ENCODE measurements at regions not wholly inside any gene's neighbourhood (a gene's known extent, or its start where the extent isn't known, plus 50 kb on each side); places are given as distances from the start of the nearest gene placed in this dataset.

- Histone ChIP-seq H3K9me3 (ENCODE audit: insufficient read depth in 2 of 2, low read depth in 1 of 2, low read length in 1 of 2) (no peaks in the 10 kb centered on the region), H3K4me3 (ENCODE audit: extremely low read depth in 1 of 4, insufficient read depth in 2 of 4, low read depth in 3 of 4, low read length in 4 of 4) (no peak overlapping the region), H3K27me3 (replicated peaks in 1 of 4; ENCODE audit: control insufficient read depth in 3 of 4, extremely low read depth in 1 of 4, insufficient read depth in 3 of 4, low read length in 3 of 4) (no peaks in the 10 kb centered on the region), H3K14ac (ENCODE audit: insufficient read length) (no peak overlapping the region), H3K4me2 (ENCODE audit: insufficient read depth in 1 of 2, low read depth in 2 of 2, low read length in 2 of 2) (no peak overlapping the region), H4K8ac (ENCODE audit: extremely low read depth, insufficient read depth, low read length) (no peak overlapping the region), H2BK20ac (ENCODE audit: low read length) (no peak overlapping the region), H3K27ac (ENCODE audit: low read depth, low read length) (no peak overlapping the region), H3K79me1 (ENCODE audit: low read depth, low read length) (no peaks in the 10 kb centered on the region; the same call in 1 of the 2 replicates), H3K4ac (replicated peaks; ENCODE audit: insufficient read length, low read depth, low read length) (no peak overlapping the region), H3K23me2 (ENCODE audit: low read depth, low read length) (no peaks in the 10 kb centered on the region), H4K91ac (replicated peaks; ENCODE audit: insufficient read length, low read length) (no peak overlapping the region), H3K79me2 (ENCODE audit: control insufficient read depth in 1 of 2, insufficient read depth in 2 of 2, low read length in 2 of 2) (no peaks in the 10 kb centered on the region), H2AK5ac (ENCODE audit: low read depth, low read length) (no peak overlapping the region), H3K36me3 (ENCODE audit: control insufficient read depth in 2 of 4, insufficient read depth in 4 of 4, low read length in 3 of 4) (peaks cover 0 to 3% (median 1%) of the 10 kb centered on the region in 4 experiments; a peak in 4 of 8 replicates), H3K18ac (ENCODE audit: extremely low read depth, low read length) (no peak overlapping the region), H3K9ac (replicated peaks in 1 of 4; ENCODE audit: extremely low read depth in 1 of 4, low read depth in 3 of 4, low read length in 3 of 4) (no peak overlapping the region), H4K5ac (ENCODE audit: insufficient read length, low read depth, low read length) (no peak overlapping the region), H2BK5ac (ENCODE audit: low read depth, low read length) (no peak overlapping the region), H3K56ac (replicated peaks; ENCODE audit: insufficient read length, low read depth, low read length) (no peak overlapping the region), H2AFZ (ENCODE audit: low read length) (no peak overlapping the region), H4K20me1 (replicated peaks in 1 of 2; ENCODE audit: control insufficient read depth in 1 of 2, insufficient read depth in 2 of 2, low read length in 2 of 2) (no peaks in the 10 kb centered on the region), H3K23ac (ENCODE audit: insufficient read length) (no peak overlapping the region), H3K4me1 (replicated peaks in 1 of 4; ENCODE audit: control insufficient read depth in 3 of 4, insufficient read depth in 4 of 4, low read length in 3 of 4) (no peaks in the 10 kb centered on the region), H2BK120ac (replicated peaks; ENCODE audit: low read depth, low read length) (no peak overlapping the region), H2BK12ac (ENCODE audit: low read depth, low read length) (no peak overlapping the region), H2BK15ac (ENCODE audit: low read length) (no peak overlapping the region)
- WGBS, 2 experiments (ENCODE audit: extremely low coverage in 1 of 2, insufficient coverage in 1 of 2, insufficient read length in 1 of 2, insufficient replicate concordance in 2 of 2, low coverage in 1 of 2, low lambda C conversion rate in 2 of 2, missing lambda C conversion rate in 1 of 2): 93% methylated on average over 1 of the region's 1 CpG; no CpG with 5 or more reads in 1 of the 2 experiments
- ChIA-PET CTCF (ENCODE audit: partially characterized antibody) (interaction anchor here (0.7 to 3.3 kb wide), 32 partner anchors 10 to 208 kb away, joined by 3 to 29 read pairs (median 3); no protein-coding TSS in a partner anchor), POLR2A (ENCODE audit: partially characterized antibody) (interaction anchor here (1.1 to 1.3 kb wide), 2 partner anchors 10 to 18 kb away, joined by 3 to 4 read pairs; no protein-coding TSS in a partner anchor)
- DNase-seq (ENCODE audit: low read depth in 1 of 2, low spot score in 2 of 2) (peak in 1 of 2 experiments; percentile 56), FAIRE-seq (no peak)
- no peak for TF ChIP-seq KDM1A (IDR thresholded peaks at IDR 0.05; ENCODE audit: borderline replicate concordance, low read length)
- peak; percentile 61; the same call in 1 of the 2 replicates for TF ChIP-seq YY1 (IDR thresholded peaks at IDR 0.05; ENCODE audit: low read depth, low read length)
- no peak for TF ChIP-seq TCF12 (IDR thresholded peaks at IDR 0.05; ENCODE audit: low read depth, low read length)
- TF ChIP-seq RAD21 (IDR thresholded peaks at IDR 0.05 in 1 of 2, conservative IDR thresholded peaks at IDR 0.05 in 1 of 2; ENCODE audit: low read depth in 2 of 2, low read length in 2 of 2): peak; percentile 74 to 81
- TF ChIP-seq CTCF (IDR thresholded peaks at IDR 0.05; ENCODE audit: control extremely low read depth in 1 of 3, insufficient read depth in 1 of 3, low read depth in 1 of 3, low read length in 3 of 3): peak; percentile 56 to 75 (median 70)
Measured at GRCh38 chr7:149598721-149599308, 101.2 kb upstream of the ZNF746 start.

Data from H1 (cell line).